NCI-H524 treated with DMSO at 0.1 percent for 48 hours (cell line): ENCODE measurements at regions not wholly inside any gene's neighbourhood (a gene's known extent, or its start where the extent isn't known, plus 50 kb on each side); places are given as distances from the start of the nearest gene placed in this dataset.
"Not testable (repeated sequence)": the region's sequence is repeated elsewhere in the genome, so short reads cannot be mapped to it uniquely, and the experiment has no call there.

Experiments
- DNase-seq: peaks from one replicate; lab custom pipeline; 2025; lab: John Stamatoyannopoulos, UW

DNA sequence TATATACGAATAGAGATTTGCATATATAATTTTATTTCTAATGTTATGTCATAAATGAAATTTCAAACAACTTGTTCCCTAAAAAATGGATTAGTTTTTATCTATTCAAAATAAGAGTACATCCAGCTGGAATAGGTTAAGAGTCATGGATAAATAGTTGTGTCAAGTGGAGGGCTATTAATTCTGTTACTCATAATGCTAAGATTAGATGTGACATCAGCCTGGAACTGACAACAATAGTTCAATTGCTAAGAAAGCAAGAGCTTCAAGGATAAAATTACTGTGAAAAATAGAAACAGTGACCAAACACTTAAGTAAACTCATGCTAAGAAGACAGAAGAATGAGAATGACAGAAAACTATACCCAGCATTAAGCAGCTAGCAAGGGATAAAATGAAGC lies 92.2 kb upstream of the CDH9 start:
- DNase-seq = no peak

- DNase-seq = no peak
Observed at GRCh38 chr5:27129926-27130325, 91.5 kb upstream of the CDH9 start.

- no peak for DNase-seq
Observed at GRCh38 chr5:27125856-27126255, 87.5 kb upstream of the CDH9 start.

DNA sequence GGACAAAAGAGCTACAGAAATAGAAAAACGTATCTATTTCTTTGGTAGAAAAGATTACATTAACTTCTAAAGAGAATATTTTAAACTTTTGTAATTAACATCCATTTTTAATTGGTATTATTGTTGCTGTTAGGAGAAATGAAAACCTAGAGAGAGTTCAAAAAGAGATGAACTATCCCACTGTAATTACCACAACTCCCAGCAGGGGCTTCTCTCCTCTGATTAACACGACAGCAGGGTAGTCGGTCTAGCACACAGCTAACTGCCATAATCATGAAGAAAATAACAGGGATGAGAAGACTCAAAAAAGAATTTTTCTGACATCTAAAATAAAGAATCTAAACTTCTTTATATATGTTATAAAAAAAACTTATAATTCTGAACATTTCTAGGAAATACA lies 86.2 kb upstream of the CDH9 start:
- DNase-seq = no peak

DNA sequence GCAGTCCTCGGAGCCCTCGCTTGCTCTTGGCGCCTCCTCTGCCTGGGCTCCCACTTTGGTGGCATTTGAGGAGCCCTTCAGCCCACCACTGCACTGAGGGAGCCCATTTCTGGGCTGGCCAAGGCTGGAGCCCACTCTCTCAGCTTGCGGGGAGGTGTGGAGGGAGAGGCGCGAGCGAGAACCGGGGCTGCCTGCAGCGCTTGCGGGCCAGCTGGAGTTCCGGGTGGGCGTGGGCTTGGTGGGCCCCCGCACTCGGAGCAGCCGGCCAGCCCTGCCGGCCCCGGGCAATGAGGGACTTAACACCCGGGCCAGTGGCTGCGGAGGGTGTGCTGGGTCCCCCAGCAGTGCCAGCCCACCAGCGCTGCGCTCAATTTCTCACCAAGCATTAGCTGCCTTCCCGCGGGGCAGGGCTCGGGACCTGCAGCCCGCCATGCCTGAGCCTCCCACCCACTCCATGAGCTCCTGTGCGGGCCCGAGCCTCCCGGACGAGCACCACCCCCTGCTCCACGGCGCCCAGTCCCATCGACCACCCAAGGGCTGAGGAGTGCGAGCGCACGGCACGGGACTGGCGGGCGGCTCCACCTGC lies 81.4 kb upstream of the CDH9 start:
- DNase-seq = not testable (repeated sequence)

GRCh38 chr5:27103486-27103885 lies 65.1 kb upstream of the CDH9 start:
- DNase-seq = no peak

DNA sequence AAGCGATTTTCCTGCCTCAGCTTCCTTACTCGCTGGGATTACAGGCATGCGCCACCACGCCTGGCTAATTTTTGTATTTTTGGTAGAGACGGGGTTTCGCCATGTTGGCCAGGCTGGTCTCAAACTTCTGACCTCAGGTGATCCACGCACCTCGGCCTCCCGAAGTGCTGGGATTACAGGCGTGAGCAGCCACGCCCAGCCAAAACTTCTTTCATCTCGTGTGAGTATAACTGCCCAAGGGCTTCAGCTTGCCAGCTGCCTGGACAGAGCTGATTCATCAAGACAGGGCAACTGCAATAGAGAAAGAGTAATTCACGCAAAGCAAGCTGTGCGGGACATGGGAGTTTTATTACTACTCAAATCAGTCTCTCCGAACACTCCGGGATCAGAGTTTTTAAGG lies 57.4 kb upstream of the CDH9 start:
- not testable (repeated sequence) for DNase-seq

GRCh38 chr5:27093279-27093678 lies 54.9 kb upstream of the CDH9 start:
- DNase-seq = peak; percentile 20

DNA sequence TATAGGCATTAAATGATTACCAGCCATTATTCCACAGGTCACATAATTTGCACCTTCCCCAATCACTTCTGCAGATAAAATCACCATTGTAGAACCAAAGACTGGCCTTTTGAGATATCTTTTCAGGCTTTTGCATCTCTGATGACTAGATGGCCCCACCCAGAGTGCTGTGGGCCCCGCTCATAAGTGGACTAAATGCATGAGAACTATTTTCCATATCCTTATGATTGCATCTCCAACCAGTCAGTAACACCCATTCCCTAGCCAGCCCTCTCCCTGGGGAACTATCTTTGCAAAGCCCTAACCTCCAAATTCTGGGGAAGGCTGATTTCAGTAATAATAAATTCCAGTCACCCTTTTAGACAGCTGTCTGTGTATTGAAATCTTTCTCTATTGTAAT lies 53.5 kb upstream of the CDH9 start:
- no peak for DNase-seq

- not testable (repeated sequence) for DNase-seq
Observed at GRCh38 chr5:27088822-27089221, 50.4 kb upstream of the CDH9 start.
